ENCODE measurements at regions not wholly inside any gene's neighbourhood (a gene's known extent, or its start where the extent isn't known, plus 50 kb on each side); places are given as distances from the start of the nearest gene placed in this dataset.

DNA sequence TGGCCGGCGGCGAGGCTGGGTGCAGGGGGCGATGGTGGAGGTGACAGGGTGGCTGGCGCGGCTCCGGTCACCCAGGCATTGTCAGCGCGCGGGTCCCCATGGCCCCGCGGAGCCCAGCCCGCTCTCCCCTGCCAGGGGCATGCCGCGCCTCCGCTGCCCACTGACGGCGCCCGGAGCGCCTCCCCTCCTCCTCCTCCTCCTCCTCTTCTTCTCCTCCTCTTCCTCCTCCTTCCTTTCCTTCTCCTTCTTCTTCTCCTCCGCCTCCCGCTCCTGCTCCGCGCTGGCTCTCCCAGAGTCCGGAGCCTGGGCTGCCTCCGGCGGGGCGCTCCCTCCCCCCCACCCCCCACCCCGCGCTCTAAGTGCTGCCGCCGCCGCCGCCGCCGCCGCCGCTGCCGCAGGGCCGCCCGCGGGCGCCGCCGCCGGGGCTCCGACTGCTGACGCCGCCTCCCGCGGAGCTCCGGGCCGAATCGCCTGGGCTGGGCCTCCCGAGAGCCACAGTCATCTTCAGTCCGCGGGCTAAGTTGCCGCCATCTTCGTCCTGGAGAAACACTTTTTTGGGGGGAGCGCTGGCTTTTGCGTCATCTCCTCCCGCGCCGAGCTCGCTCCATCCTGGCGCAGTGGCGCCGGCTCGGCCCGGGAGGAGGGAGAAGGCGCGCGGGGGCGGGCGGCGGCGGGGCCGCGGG, 348.3 kb downstream of the LIG4 start:
- TF ChIP-seq, protein P1, sequence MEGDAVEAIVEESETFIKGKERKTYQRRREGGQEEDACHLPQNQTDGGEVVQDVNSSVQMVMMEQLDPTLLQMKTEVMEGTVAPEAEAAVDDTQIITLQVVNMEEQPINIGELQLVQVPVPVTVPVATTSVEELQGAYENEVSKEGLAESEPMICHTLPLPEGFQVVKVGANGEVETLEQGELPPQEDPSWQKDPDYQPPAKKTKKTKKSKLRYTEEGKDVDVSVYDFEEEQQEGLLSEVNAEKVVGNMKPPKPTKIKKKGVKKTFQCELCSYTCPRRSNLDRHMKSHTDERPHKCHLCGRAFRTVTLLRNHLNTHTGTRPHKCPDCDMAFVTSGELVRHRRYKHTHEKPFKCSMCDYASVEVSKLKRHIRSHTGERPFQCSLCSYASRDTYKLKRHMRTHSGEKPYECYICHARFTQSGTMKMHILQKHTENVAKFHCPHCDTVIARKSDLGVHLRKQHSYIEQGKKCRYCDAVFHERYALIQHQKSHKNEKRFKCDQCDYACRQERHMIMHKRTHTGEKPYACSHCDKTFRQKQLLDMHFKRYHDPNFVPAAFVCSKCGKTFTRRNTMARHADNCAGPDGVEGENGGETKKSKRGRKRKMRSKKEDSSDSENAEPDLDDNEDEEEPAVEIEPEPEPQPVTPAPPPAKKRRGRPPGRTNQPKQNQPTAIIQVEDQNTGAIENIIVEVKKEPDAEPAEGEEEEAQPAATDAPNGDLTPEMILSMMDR (IDR thresholded peaks at IDR 0.05; ENCODE audit: insufficient read depth, low read depth, low read length): no peak
- no peak for TF ChIP-seq EZH2 (IDR thresholded peaks at IDR 0.05; ENCODE audit: insufficient read depth, low read length)

Measured in astrocyte (in vitro differentiated cells and primary cell).